Body of pancreas (tissue), 4 donors: ENCODE measurements at regions not wholly inside any gene's neighbourhood (a gene's known extent, or its start where the extent isn't known, plus 50 kb on each side); places are given as distances from the start of the nearest gene placed in this dataset.

Experiments used
- ATAC-seq: fragments of 150-250 bp; one replicate; pipeline ENCODE4 v1.9.1; 2016
- DNase-seq, 4 donors: peaks; one replicate each; pipeline ENCODE4 v3.0.0-alpha.2; 2019
- H3K27ac ChIP-seq, 4 donors: fragments of 200-600 bp; sonication (generic); 1 replicate in 3 of 4; 2 replicates in 1 of 4; pipeline versions ENCODE4 v1.5.1 to v1.6.1; 2016 to 2019; ENCODE audit warnings: mild to moderate bottlenecking in 1 of 4, mixed read lengths in 1 of 4, moderate library complexity in 1 of 4
- H3K27me3 ChIP-seq, 2 donors: fragments of 200-600 bp; sonication (generic); one replicate each; pipeline ENCODE4 v1.6.0; 2016; ENCODE audit warnings: mild to moderate bottlenecking in 1 of 2
- H3K36me3 ChIP-seq, 2 donors: fragments of 200-600 bp; sonication (generic); replicated peaks in 1 of 2; 2 replicates each; pipeline ENCODE4 v1.5.1; 2016; ENCODE audit warnings: low read depth in 2 of 2; ENCODE audit not compliant: insufficient read depth in 1 of 2
- H3K4me1 ChIP-seq: fragments of 200-600 bp; sonication (generic); one replicate; pipeline ENCODE4 v1.6.0; 2016
- H3K4me3 ChIP-seq, 2 donors: fragments of 200-600 bp; sonication (generic); 1 replicate in 1 of 2; 2 replicates in 1 of 2; pipeline ENCODE4 v1.5.1; 2016 to 2019
- H3K9me3 ChIP-seq, 3 donors: fragments of 200-600 bp; sonication (generic); 1 replicate in 2 of 3; 2 replicates in 1 of 3; pipeline ENCODE4 v1.5.1; 2016
- POLR2A ChIP-seq, 3 donors: fragments of 450-650 bp; IDR thresholded peaks; one replicate each; pipeline ENCODE4 v1.6.1; 2016; ENCODE audit warnings: antibody characterized with exemption in 3 of 3, mild to moderate bottlenecking in 2 of 3
- WGBS, 2 donors: methylation state at CpG; one replicate each; pipeline ENCODE4 v1.1.5; 2017; 5-methylcytosine and 5-hydroxymethylcytosine counted together
- intact Hi-C: fragments of 100-400 bp; cut with DNase I; formaldehyde crosslinking; loops from one replicate; pipeline ENCODE4 v1.15.1; 2023
- TF ChIP-seq, protein P1 (sequence below), 7 experiments: fragments of 450-650 bp in 4 of 7; fragments of 200-600 bp in 3 of 7; sonication (generic) in 3 of 7; IDR thresholded peaks; one replicate each; pipeline ENCODE4 v1.5.1; 2016 to 2019; ENCODE audit warnings: antibody characterized with exemption in 7 of 7

DNA sequence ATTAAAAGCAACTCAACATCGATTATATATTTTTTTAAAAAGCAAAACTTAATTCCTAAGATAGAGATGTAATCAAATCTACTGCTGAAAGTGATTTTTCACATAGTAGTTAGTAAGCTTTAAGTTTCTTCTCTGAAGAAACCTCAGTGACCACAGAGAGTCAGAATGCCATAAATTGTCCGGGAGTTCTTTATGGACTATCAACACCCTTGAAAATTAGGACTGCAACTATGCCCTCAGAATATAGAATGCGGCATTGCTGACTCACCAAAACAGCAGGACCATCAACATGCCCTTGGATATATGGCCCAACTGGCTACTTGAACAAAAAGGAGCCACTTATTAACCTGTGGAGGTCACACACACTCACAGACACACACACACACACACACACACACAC is 228.9 kb upstream of the SNX2 start:
- no peak for TF ChIP-seq POLR2A (IDR thresholded peaks at IDR 0.05)
- TF ChIP-seq, protein P1, sequence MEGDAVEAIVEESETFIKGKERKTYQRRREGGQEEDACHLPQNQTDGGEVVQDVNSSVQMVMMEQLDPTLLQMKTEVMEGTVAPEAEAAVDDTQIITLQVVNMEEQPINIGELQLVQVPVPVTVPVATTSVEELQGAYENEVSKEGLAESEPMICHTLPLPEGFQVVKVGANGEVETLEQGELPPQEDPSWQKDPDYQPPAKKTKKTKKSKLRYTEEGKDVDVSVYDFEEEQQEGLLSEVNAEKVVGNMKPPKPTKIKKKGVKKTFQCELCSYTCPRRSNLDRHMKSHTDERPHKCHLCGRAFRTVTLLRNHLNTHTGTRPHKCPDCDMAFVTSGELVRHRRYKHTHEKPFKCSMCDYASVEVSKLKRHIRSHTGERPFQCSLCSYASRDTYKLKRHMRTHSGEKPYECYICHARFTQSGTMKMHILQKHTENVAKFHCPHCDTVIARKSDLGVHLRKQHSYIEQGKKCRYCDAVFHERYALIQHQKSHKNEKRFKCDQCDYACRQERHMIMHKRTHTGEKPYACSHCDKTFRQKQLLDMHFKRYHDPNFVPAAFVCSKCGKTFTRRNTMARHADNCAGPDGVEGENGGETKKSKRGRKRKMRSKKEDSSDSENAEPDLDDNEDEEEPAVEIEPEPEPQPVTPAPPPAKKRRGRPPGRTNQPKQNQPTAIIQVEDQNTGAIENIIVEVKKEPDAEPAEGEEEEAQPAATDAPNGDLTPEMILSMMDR (IDR thresholded peaks at IDR 0.05), result no peak
- H3K4me1 ChIP-seq, result no peaks in the 10 kb centered on the region
- WGBS, 2 donors, result 67 to 71% methylated on average over 3 of the region's 3 CpGs
- intact Hi-C loops, result no loop called here
- H3K4me3 ChIP-seq, result no peak overlapping the region
- no peaks in the 10 kb centered on the region for H3K36me3 ChIP-seq
- DNase-seq (no peak), ATAC-seq (no peak)
- H3K9me3 ChIP-seq, result no peaks in the 10 kb centered on the region
- H3K27me3 ChIP-seq, result no peaks in the 10 kb centered on the region
- H3K27ac ChIP-seq, result no peak overlapping the region

DNA sequence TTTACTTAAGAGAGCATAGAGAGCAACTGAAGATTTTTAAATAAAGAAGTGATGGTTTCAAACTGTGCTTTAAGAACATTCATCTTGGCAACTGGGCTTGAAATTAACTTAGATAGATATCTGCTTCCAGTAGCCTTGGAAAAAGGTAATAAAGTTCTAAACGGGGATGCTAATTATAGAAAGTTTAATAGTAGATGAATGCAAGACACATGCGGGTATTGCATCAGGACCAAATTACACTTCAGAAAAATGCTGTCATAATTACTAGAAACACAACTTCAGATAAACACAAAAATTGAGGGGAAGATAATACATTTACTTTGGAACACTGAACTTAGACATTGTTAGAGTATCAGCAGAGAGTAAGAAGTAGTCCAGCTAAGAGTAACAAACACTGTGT is 227.7 kb upstream of the SNX2 start:
- Histone ChIP-seq H3K36me3 (no peaks in the 10 kb centered on the region), H3K4me3 (no peak overlapping the region), H3K4me1 (no peaks in the 10 kb centered on the region), H3K9me3 (no peaks in the 10 kb centered on the region), H3K27ac (no peak overlapping the region), H3K27me3 (no peaks in the 10 kb centered on the region)
- intact Hi-C loops, result no loop called here
- DNase-seq (no peak), ATAC-seq (no peak)
- TF ChIP-seq, protein P1 (IDR thresholded peaks at IDR 0.05), result no peak
- no peak for TF ChIP-seq POLR2A (IDR thresholded peaks at IDR 0.05)
- 63 to 74% methylated on average over 2 of the region's 2 CpGs for WGBS, 2 donors

DNA sequence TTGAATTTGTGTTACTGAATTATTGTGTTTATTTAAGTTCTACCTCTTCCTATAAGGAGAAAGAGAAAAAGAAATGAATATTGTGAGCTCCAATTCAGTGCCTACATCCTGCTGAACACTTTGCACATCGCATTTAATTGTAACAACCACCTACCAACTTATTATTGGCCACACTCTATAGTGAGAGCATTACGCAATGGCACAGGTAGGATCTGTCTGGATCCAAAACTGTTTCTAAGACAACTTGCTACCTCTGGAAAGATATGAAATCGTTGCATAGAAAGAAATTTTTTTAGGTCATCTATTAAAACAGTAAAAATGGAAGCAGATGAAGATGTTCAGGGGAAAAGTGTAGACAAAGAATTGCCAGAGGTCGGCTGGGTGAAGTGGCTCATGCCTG is 227.2 kb upstream of the SNX2 start:
- intact Hi-C loops, result no loop called here

DNA sequence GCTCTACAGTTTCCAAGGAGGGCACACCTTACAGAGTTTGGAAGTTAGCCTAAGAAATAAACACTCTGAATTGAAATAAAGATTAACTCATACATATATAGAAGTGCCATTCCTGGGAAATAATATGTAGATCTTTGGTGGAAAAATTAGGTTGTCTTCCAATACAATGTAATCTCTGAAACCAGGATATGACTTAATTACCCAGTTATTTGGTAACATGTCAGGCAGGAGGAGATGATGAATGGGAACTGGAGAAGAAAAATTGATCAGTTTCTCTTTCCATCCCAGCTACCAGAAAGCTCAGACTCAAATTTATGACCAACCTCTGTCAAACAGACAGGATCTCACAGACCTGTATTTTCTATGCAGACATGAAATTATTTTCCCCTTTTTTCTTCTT is 215.2 kb upstream of the SNX2 start:
- no peaks in the 10 kb centered on the region for H3K9me3 ChIP-seq
- no peak for ATAC-seq
- intact Hi-C loops, result no loop called here
- no peak for DNase-seq
- H3K36me3 ChIP-seq, result no peaks in the 10 kb centered on the region
- H3K4me1 ChIP-seq, result no peaks in the 10 kb centered on the region
- no peak overlapping the region for H3K4me3 ChIP-seq
- no peak overlapping the region for H3K27ac ChIP-seq
- TF ChIP-seq, protein P1 (IDR thresholded peaks at IDR 0.05), result no peak
- TF ChIP-seq POLR2A (IDR thresholded peaks at IDR 0.05), result no peak
- no peaks in the 10 kb centered on the region for H3K27me3 ChIP-seq

More for the DNA sequence above, 227.2 kb upstream of the SNX2 start:
- ATAC-seq (no peak), DNase-seq (no peak)
- Histone ChIP-seq H3K4me3 (no peak overlapping the region), H3K36me3 (no peaks in the 10 kb centered on the region), H3K4me1 (no peaks in the 10 kb centered on the region), H3K27me3 (no peaks in the 10 kb centered on the region), H3K9me3 (no peaks in the 10 kb centered on the region), H3K27ac (no peak overlapping the region)
- 71 to 75% methylated on average over 4 of the region's 4 CpGs for WGBS, 2 donors
- TF ChIP-seq, protein P1 (IDR thresholded peaks at IDR 0.05), result no peak
- TF ChIP-seq POLR2A (IDR thresholded peaks at IDR 0.05), result no peak

DNA sequence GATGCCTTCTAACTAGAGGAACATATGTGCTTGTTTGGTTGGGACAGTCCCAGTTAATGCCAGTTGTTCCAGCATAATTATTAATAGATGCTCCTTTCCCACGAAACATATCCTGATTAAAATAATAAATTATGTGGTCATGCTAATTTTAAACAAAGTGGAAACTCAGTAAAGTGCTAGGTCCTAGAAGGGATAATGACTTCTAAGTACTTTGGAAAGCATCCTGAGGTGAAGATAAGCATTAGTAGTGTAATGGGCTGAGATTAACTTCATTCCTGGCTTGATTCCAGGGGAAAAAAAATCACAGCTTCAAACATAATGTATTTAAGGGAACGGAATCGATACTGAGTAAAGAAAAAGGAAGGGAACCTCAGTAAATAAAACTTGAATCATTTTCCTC is 213.7 kb upstream of the SNX2 start:
- no peak overlapping the region for H3K27ac ChIP-seq
- intact Hi-C loops, result no loop called here
- no peak for ATAC-seq
- H3K4me1 ChIP-seq, result no peaks in the 10 kb centered on the region
- DNase-seq, result no peak
- TF ChIP-seq, protein P1 (IDR thresholded peaks at IDR 0.05), result no peak
- TF ChIP-seq POLR2A (IDR thresholded peaks at IDR 0.05), result no peak
- no peaks in the 10 kb centered on the region for H3K9me3 ChIP-seq
- H3K4me3 ChIP-seq, result no peak overlapping the region
- 28 to 33% methylated on average over 3 of the region's 3 CpGs for WGBS, 2 donors
- H3K27me3 ChIP-seq, result no peaks in the 10 kb centered on the region
- no peaks in the 10 kb centered on the region for H3K36me3 ChIP-seq
